ENCODE measurements at regions not wholly inside any gene's neighbourhood (a gene's known extent, or its start where the extent isn't known, plus 50 kb on each side); places are given as distances from the start of the nearest gene placed in this dataset.

DNA sequence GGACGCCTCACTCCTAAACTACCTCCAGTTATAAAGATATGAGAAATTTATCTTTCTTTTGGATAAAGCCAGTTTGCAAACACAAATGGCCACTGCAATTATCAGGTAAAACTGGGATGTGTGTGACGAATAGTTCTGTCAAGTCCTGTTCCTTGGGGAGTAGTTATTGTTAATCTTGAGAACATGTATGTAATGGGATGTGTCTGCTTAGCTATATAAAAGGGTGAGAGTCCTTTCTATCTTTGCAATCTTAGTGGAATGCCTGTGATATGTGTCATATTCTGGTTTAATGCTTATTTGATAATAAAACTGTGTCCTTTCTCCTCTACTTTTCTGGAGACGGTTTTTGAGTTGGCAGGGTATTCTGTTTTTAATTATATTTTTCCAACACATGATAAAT, 56.1 kb upstream of the PKP2 start:
- no peak for TF ChIP-seq POLR2A (IDR thresholded peaks at IDR 0.05; ENCODE audit: low read depth, low read length)
- TF ChIP-seq, protein P1, sequence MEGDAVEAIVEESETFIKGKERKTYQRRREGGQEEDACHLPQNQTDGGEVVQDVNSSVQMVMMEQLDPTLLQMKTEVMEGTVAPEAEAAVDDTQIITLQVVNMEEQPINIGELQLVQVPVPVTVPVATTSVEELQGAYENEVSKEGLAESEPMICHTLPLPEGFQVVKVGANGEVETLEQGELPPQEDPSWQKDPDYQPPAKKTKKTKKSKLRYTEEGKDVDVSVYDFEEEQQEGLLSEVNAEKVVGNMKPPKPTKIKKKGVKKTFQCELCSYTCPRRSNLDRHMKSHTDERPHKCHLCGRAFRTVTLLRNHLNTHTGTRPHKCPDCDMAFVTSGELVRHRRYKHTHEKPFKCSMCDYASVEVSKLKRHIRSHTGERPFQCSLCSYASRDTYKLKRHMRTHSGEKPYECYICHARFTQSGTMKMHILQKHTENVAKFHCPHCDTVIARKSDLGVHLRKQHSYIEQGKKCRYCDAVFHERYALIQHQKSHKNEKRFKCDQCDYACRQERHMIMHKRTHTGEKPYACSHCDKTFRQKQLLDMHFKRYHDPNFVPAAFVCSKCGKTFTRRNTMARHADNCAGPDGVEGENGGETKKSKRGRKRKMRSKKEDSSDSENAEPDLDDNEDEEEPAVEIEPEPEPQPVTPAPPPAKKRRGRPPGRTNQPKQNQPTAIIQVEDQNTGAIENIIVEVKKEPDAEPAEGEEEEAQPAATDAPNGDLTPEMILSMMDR (IDR thresholded peaks at IDR 0.05; ENCODE audit: extremely low read depth in 1 of 2, insufficient read depth in 1 of 2, low read depth in 1 of 2, low read length in 2 of 2): no peak
- TF ChIP-seq, protein P2, sequence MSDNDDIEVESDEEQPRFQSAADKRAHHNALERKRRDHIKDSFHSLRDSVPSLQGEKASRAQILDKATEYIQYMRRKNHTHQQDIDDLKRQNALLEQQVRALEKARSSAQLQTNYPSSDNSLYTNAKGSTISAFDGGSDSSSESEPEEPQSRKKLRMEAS (IDR thresholded peaks at IDR 0.05; ENCODE audit: insufficient read depth, insufficient read length): no peak
